ENCODE measurements at regions not wholly inside any gene's neighbourhood (a gene's known extent, or its start where the extent isn't known, plus 50 kb on each side); places are given as distances from the start of the nearest gene placed in this dataset.

GRCh38 chr15:25618161-25618560 lies 179.3 kb upstream of the UBE3A start:
- TF ChIP-seq POLR2A (IDR thresholded peaks at IDR 0.05; ENCODE audit: low read length) (no peak), GATA1 (IDR thresholded peaks at IDR 0.05; ENCODE audit: low read depth, low read length) (no peak)

All from erythroblast (primary cell).